ENCODE measurements at regions not wholly inside any gene's neighbourhood (a gene's known extent, or its start where the extent isn't known, plus 50 kb on each side); places are given as distances from the start of the nearest gene placed in this dataset.

DNA sequence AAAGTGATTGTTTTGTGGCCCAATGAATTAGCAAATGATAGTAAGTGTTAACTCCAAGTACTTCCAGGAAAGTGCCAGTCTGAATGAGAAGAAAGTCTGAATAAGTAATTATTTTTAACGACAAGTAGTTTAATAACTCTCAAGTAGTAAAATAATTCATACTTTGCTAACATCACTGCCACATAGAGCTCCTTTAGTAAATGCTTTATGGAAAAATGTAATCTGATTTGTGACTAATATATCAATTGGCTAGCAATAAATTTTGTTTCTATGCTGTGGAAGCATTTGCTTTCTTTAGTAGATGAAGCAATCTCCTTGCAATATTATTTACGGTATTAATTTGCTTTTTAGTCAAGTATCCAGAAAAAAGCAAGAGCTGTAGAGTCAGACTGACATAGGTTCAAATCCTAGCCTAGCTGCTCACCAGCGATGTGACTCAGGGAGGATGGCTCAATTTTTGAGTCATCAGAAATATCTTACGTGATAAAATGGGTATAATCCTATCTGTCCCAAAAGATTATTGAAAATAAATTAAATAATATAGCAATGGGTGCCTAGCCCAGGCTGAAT lies 329.3 kb downstream of the FGFR2 start:
- H3K9ac ChIP-seq (ENCODE audit: low read length), result no peak overlapping the region
- no peak overlapping the region for H3K27ac ChIP-seq (ENCODE audit: low read depth, low read length)
- no peaks in the 10 kb centered on the region for H3K9me3 ChIP-seq (ENCODE audit: insufficient read depth, low read length)
- H3K4me3 ChIP-seq (ENCODE audit: insufficient read depth, low read length, poor library complexity, severe bottlenecking), result no peak overlapping the region
- no peaks in the 10 kb centered on the region for H3K79me2 ChIP-seq (ENCODE audit: insufficient read depth, low read length)
- no peak overlapping the region for H2AFZ ChIP-seq (ENCODE audit: low read depth, low read length, severe bottlenecking)
- no peak overlapping the region for H3K4me2 ChIP-seq (ENCODE audit: low read depth, low read length, poor library complexity, severe bottlenecking)
- no peaks in the 10 kb centered on the region for H3K9me2 ChIP-seq (replicated peaks; ENCODE audit: insufficient read depth, low read length)
- no peaks in the 10 kb centered on the region for H4K20me1 ChIP-seq (ENCODE audit: low read depth, low read length)
- H3K27me3 ChIP-seq (ENCODE audit: low read length), result no peaks in the 10 kb centered on the region
- H3F3A ChIP-seq (ENCODE audit: insufficient read depth), result no peaks in the 10 kb centered on the region
- no peaks in the 10 kb centered on the region for H3K36me3 ChIP-seq (ENCODE audit: low read length)
- TF ChIP-seq, protein P1, sequence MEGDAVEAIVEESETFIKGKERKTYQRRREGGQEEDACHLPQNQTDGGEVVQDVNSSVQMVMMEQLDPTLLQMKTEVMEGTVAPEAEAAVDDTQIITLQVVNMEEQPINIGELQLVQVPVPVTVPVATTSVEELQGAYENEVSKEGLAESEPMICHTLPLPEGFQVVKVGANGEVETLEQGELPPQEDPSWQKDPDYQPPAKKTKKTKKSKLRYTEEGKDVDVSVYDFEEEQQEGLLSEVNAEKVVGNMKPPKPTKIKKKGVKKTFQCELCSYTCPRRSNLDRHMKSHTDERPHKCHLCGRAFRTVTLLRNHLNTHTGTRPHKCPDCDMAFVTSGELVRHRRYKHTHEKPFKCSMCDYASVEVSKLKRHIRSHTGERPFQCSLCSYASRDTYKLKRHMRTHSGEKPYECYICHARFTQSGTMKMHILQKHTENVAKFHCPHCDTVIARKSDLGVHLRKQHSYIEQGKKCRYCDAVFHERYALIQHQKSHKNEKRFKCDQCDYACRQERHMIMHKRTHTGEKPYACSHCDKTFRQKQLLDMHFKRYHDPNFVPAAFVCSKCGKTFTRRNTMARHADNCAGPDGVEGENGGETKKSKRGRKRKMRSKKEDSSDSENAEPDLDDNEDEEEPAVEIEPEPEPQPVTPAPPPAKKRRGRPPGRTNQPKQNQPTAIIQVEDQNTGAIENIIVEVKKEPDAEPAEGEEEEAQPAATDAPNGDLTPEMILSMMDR (IDR thresholded peaks at IDR 0.05; ENCODE audit: insufficient read depth, low read length, poor library complexity, severe bottlenecking), result no peak
- TF ChIP-seq EZH2phosphoT487 (conservative IDR thresholded peaks at IDR 0.05; ENCODE audit: low read length), result no peak

DNA sequence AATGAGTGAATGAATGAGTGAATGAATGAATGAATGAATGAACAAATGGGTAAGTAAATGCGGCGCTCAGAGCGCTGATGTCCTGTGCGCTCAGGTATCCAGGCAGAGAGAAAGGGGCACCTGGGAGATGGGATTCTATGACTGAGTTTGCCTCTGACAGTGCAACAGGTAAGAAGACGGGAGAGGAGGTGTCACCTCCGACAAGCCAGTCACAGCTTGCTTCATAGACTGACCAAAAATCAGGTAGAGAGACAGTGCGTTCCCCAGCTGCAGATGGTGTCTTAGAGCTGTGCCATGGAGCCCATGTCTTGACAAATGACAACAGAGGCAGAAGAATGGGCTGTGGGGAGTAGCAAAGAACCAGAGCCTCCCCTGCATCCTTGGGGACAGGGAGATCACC lies 327.3 kb downstream of the FGFR2 start:
- H3K4me3 ChIP-seq (ENCODE audit: insufficient read depth, low read length, poor library complexity, severe bottlenecking), result no peak overlapping the region
- no peaks in the 10 kb centered on the region for H3K36me3 ChIP-seq (ENCODE audit: low read length)
- no peaks in the 10 kb centered on the region for H3K9me3 ChIP-seq (ENCODE audit: insufficient read depth, low read length)
- no peaks in the 10 kb centered on the region for H3F3A ChIP-seq (ENCODE audit: insufficient read depth)
- no peaks in the 10 kb centered on the region for H4K20me1 ChIP-seq (ENCODE audit: low read depth, low read length)
- H3K9ac ChIP-seq (ENCODE audit: low read length), result no peak overlapping the region
- no peaks in the 10 kb centered on the region for H3K79me2 ChIP-seq (ENCODE audit: insufficient read depth, low read length)
- no peaks in the 10 kb centered on the region for H3K9me2 ChIP-seq (replicated peaks; ENCODE audit: insufficient read depth, low read length)
- H3K27ac ChIP-seq (ENCODE audit: low read depth, low read length), result no peak overlapping the region
- no peak overlapping the region for H3K4me2 ChIP-seq (ENCODE audit: low read depth, low read length, poor library complexity, severe bottlenecking)
- no peaks in the 10 kb centered on the region for H3K27me3 ChIP-seq (ENCODE audit: low read length)
- TF ChIP-seq, protein P1 (IDR thresholded peaks at IDR 0.05; ENCODE audit: insufficient read depth, low read length, poor library complexity, severe bottlenecking), result no peak
- no peak for TF ChIP-seq EZH2phosphoT487 (conservative IDR thresholded peaks at IDR 0.05; ENCODE audit: low read length)
- no peak overlapping the region for H2AFZ ChIP-seq (ENCODE audit: low read depth, low read length, severe bottlenecking)

DNA sequence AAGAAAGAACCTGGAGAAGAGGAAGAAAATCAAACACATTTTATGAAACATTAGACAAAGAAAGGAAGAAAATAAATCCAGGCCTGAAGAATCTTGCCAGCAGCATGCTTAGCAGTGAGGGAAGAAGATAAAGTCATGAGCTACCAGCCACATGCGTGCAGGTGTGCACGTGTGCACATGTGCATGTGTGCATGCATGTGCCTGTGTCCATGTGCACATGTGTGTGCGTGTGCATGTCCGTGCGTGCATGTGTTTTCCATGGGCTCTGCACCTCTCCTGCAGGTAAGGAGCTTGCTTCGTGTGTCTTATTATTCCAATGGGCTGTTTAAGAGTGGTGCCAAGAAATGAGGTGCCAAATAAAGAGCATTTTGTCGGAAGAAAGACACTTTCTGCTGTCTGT lies 322.2 kb downstream of the FGFR2 start:
- no peak overlapping the region for H3K4me2 ChIP-seq (ENCODE audit: low read depth, low read length, poor library complexity, severe bottlenecking)
- H3K27me3 ChIP-seq (ENCODE audit: low read length), result no peaks in the 10 kb centered on the region
- no peak overlapping the region for H3K9ac ChIP-seq (ENCODE audit: low read length)
- no peaks in the 10 kb centered on the region for H3K9me2 ChIP-seq (replicated peaks; ENCODE audit: insufficient read depth, low read length)
- no peak overlapping the region for H3K4me3 ChIP-seq (ENCODE audit: insufficient read depth, low read length, poor library complexity, severe bottlenecking)
- TF ChIP-seq, protein P1 (IDR thresholded peaks at IDR 0.05; ENCODE audit: insufficient read depth, low read length, poor library complexity, severe bottlenecking), result no peak
- TF ChIP-seq EZH2phosphoT487 (conservative IDR thresholded peaks at IDR 0.05; ENCODE audit: low read length), result no peak
- H3K36me3 ChIP-seq (ENCODE audit: low read length), result no peaks in the 10 kb centered on the region
- no peak overlapping the region for H3K27ac ChIP-seq (ENCODE audit: low read depth, low read length)
- no peaks in the 10 kb centered on the region for H3F3A ChIP-seq (ENCODE audit: insufficient read depth)
- H4K20me1 ChIP-seq (ENCODE audit: low read depth, low read length), result no peaks in the 10 kb centered on the region
- no peaks in the 10 kb centered on the region for H3K79me2 ChIP-seq (ENCODE audit: insufficient read depth, low read length)
- H3K9me3 ChIP-seq (ENCODE audit: insufficient read depth, low read length), result no peaks in the 10 kb centered on the region
- H2AFZ ChIP-seq (ENCODE audit: low read depth, low read length, severe bottlenecking), result no peak overlapping the region
